ENCODE measurements at regions not wholly inside any gene's neighbourhood (a gene's known extent, or its start where the extent isn't known, plus 50 kb on each side); places are given as distances from the start of the nearest gene placed in this dataset.

- TF ChIP-seq CTCF (IDR thresholded peaks at IDR 0.05; ENCODE audit: insufficient read depth, low read depth, low read length) = no peak
- no peak for TF ChIP-seq EZH2 (IDR thresholded peaks at IDR 0.05; ENCODE audit: insufficient read depth, low read length)
Measured at GRCh38 chr2:41826921-41827320, 220.9 kb upstream of the PKDCC start.

Measured in astrocyte (in vitro differentiated cells and primary cell).